Stimulated activated effector memory CD8-positive, alpha-beta T cell treated with anti-CD3 and anti-CD28 coated beads, Interleukin-12 subunit alpha, Interleukin-12 subunit beta, amount 100 ng/mL, for 72 hours (primary cell): ENCODE measurements at regions not wholly inside any gene's neighbourhood (a gene's known extent, or its start where the extent isn't known, plus 50 kb on each side); places are given as distances from the start of the nearest gene placed in this dataset.

Experiments
- ATAC-seq: fragments of 150-1000 bp; cut with Tn5 transposase; 2 replicates; pipeline ENCODE4 v1.10.0; 2021
- DNase-seq, 2 donors: peaks; one replicate each; pipeline ENCODE4 v3.0.0; 2021 to 2022; ENCODE audit warnings: low spot score in 2 of 2
- H3K27ac Mint-ChIP-seq: one replicate; pipeline ENCODE4 v1.8.0; 2022; ENCODE audit warnings: mild to moderate bottlenecking, mixed read lengths
- H3K36me3 Mint-ChIP-seq: one replicate; pipeline ENCODE4 v1.8.0; 2022; ENCODE audit warnings: mild to moderate bottlenecking, mixed read lengths
- H3K4me1 Mint-ChIP-seq: one replicate; pipeline ENCODE4 v1.8.0; 2022; ENCODE audit warnings: mixed read lengths
- H3K4me3 Mint-ChIP-seq: one replicate; pipeline ENCODE4 v1.8.0; 2022; ENCODE audit warnings: mild to moderate bottlenecking, mixed read lengths
- H3K9me3 Mint-ChIP-seq: one replicate; pipeline ENCODE4 v1.8.0; 2022; ENCODE audit warnings: mixed read lengths

DNA sequence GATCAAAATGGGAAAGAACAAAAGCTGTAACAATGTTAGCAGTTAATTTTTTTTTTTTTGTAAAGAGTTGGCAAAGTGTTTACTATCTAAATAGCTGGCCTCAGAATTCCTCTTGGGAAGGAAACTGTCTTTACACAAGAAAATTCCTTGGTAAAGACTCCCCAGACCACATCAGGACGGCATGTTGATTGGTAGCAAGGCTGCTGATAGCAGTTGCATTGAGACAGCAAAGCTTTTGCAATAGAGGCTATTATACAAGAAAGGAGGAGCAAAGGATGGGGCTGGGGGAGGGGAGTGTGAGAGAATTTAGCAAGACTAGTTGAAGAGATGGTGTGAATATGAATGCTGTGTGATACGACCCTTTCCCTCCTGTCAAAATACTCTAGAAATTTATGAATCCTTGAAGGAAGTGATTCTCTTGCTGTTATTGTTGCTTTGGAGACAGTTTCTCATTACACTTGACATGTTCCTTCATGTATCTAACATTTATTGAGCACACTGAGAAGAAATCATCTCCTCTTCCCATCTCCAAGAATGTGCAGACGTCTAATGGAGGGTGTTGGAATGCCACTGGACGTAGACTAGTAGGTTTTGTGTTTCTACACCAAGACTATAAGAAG lies 355.6 kb downstream of the SIPA1L2 start:
- no peaks in the 10 kb centered on the region for H3K36me3 Mint-ChIP-seq

DNA sequence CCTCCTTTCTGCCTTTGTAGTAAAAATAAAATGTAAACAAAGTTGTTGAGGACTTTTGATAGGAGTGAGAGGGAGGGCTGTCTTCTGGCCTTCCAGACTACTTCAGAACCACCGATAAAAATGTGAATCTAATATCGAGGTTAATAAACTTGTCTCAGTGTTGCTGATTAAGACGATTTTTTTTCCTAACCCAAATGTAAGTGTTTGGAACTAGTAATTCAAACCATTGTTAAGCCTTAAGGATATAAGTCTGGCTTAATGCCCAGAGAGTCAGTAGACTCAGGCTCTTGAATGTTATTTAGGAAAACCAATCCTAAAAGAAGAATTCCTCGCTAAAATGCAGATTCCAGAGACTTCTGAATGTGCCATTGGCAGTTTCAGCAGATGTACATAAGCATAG lies 356.9 kb downstream of the SIPA1L2 start:
- Mint-ChIP-seq H3K4me3 (no peak overlapping the region), H3K27ac (no peak overlapping the region), H3K9me3 (no peaks in the 10 kb centered on the region), H3K4me1 (no peaks in the 10 kb centered on the region), H3K36me3 (no peaks in the 10 kb centered on the region)
- ATAC-seq (no peak), DNase-seq (no peak)

More for the DNA sequence above, 355.6 kb downstream of the SIPA1L2 start:
- Mint-ChIP-seq H3K4me1 (no peaks in the 10 kb centered on the region), H3K27ac (no peak overlapping the region), H3K4me3 (no peak overlapping the region), H3K9me3 (no peaks in the 10 kb centered on the region)
- DNase-seq = no peak
- ATAC-seq = no peak

GRCh38 chr1:232271991-232272589 lies 357.8 kb downstream of the SIPA1L2 start:
- H3K9me3 Mint-ChIP-seq = no peaks in the 10 kb centered on the region

DNA sequence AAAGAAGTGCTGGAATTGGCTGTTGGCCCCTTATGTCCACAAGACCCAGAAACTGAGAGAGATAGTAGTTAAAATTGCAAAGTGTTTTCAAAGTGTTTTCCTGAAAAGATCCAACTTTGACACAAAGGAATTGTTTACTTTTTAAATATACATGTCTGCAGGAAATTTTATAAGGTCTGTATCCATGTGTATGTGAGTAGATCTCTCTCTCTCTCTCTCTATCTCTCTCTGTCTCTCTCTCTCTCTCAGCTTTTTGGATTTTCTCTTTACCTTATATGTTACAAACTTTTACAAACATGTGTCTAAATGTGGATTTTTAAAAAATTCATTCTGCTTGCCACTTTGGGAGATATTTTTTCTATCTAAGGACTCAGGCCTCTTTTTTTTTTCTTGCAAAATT lies 358.6 kb downstream of the SIPA1L2 start:
- Mint-ChIP-seq H3K4me3 (no peak overlapping the region), H3K27ac (no peak overlapping the region), H3K9me3 (no peaks in the 10 kb centered on the region), H3K36me3 (no peaks in the 10 kb centered on the region), H3K4me1 (no peaks in the 10 kb centered on the region)
- ATAC-seq (no peak), DNase-seq (no peak)

More at GRCh38 chr1:232271991-232272589, 357.8 kb downstream of the SIPA1L2 start:
- ATAC-seq (no peak), DNase-seq (no peak)
- Mint-ChIP-seq H3K4me1 (no peaks in the 10 kb centered on the region), H3K4me3 (no peak overlapping the region), H3K27ac (no peak overlapping the region), H3K36me3 (no peaks in the 10 kb centered on the region)

DNA sequence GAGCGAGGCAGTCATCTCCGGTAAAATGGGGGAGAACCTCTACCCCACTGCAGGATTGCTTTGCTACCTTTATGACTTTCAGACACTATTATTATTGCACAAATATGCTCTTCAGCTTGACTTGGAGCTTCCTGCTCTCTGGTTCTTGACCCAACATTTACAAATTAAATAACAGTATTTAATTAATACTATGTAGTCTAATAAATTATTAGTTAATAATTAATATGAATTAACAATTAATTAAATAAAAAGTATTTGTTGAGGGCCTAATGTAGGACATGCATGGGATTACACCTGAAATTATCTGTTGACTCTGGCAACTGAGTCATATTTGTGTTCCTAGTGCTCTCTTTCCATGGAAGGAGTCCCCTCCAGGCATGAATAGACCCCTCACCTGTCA lies 359.9 kb downstream of the SIPA1L2 start:
- DNase-seq (no peak), ATAC-seq (no peak)
- Mint-ChIP-seq H3K4me1 (no peaks in the 10 kb centered on the region), H3K9me3 (no peaks in the 10 kb centered on the region), H3K36me3 (no peaks in the 10 kb centered on the region), H3K27ac (no peak overlapping the region), H3K4me3 (no peak overlapping the region)

GRCh38 chr1:232267837-232268598 lies 361.9 kb downstream of the SIPA1L2 start:
- no peak for DNase-seq
- no peak for ATAC-seq
- H3K9me3 Mint-ChIP-seq = no peaks in the 10 kb centered on the region
- no peaks in the 10 kb centered on the region for H3K36me3 Mint-ChIP-seq
- H3K4me3 Mint-ChIP-seq = no peak overlapping the region
- no peaks in the 10 kb centered on the region for H3K4me1 Mint-ChIP-seq
- H3K27ac Mint-ChIP-seq = no peak overlapping the region

DNA sequence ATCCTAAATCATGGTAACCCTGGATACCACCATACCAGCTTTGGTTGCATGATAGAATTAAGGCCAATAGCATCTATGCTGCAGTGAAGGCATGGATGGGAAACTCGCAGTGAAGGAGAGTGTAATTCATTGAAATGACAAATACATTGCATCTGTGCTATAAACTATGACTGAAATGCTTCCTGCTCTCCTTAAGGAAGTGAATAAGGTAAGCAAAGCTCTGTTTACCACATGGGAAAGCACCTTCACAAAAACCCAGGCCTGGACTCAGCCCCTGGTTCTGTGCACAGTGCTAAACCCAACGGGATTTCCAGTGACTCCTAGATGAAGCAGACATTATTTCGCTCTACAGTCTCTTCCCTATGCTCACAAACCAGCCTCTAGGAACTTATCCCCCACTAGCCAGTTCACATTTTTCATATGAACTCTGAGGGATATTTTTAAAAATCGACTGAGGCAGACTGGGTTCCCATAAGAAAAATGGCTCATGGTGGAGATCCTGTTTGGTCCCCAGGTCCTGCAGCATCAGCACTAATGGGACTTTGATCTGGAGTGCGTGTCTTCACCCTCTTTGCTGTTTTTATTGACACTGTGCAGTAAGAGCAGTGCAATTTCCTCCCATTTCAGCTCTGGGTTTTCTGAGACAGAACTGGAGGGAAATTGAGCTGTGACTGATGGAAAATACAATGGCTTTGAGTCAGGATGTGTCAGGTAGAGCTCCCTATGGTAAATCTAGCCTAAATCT lies 362.7 kb downstream of the SIPA1L2 start:
- Mint-ChIP-seq H3K4me3 (no peak overlapping the region), H3K36me3 (no peaks in the 10 kb centered on the region), H3K4me1 (no peaks in the 10 kb centered on the region), H3K9me3 (no peaks in the 10 kb centered on the region), H3K27ac (no peak overlapping the region)
- ATAC-seq (no peak), DNase-seq (no peak)

DNA sequence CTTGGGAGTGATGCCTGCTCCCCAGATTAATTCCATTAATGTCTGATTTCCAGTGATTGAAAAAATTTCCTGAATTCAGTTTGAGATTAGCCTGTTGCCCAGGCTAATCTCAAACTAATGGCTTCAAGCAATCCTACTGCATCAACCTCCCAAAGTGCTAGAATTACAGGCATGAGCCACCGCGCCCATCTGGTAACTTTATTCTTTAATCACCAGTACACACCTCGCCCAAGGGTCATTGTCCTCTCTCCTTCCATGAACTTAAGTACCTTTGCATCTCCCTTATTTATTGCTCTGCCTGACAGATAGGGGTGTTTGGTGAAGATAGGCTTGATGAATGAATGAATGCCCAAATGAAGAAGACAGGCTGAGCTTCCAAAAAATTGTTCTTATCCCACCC lies 366.5 kb downstream of the SIPA1L2 start:
- Mint-ChIP-seq H3K9me3 (no peaks in the 10 kb centered on the region), H3K27ac (no peak overlapping the region), H3K36me3 (no peaks in the 10 kb centered on the region), H3K4me3 (no peak overlapping the region), H3K4me1 (peaks cover 5% of the 10 kb centered on the region)
- no peak for DNase-seq
- ATAC-seq = no peak

DNA sequence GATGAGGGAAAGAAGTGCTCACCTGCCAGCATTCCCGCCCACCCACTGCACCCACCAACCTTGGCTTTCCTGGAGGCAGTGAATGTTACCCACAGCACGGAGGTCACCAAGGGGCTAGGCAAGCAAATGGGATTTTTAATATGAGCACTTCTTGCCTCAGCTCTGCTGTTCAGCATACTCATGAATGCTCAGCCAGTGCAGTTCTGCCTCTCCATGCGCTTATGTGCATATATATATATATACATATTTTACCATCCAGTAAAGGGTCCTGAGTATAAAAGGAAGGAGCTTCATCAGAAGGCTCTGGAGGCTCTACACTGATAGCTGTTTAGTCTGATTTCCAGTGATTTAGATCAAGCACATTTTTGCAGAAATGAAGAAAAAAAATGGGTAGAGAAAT lies 366.9 kb downstream of the SIPA1L2 start:
- peaks cover 5% of the 10 kb centered on the region for H3K4me1 Mint-ChIP-seq
- no peak overlapping the region for H3K4me3 Mint-ChIP-seq
- H3K9me3 Mint-ChIP-seq = no peaks in the 10 kb centered on the region
- DNase-seq (no peak), ATAC-seq (no peak)
- H3K27ac Mint-ChIP-seq = no peak overlapping the region
- H3K36me3 Mint-ChIP-seq = no peaks in the 10 kb centered on the region

DNA sequence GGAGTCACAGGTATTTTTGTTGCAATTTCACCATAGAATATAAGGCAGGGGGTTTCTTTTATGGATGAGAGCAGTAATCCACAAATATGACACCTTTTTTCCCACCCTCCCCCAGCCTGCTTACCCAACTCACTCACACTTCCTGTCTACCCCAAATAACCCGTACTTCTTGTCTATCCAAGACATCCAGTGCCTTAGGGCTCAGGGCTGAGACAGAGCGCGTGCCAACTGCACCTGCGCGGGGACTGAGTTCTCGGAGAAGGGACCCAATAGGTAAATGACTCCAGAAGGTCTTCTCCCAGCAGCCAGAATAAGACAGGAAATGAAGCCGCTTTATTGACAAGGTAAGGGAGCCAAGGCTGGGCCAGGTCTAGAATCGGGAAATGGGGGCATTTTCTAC lies 369.1 kb downstream of the SIPA1L2 start:
- Mint-ChIP-seq H3K9me3 (no peaks in the 10 kb centered on the region), H3K36me3 (no peaks in the 10 kb centered on the region), H3K4me3 (no peak overlapping the region), H3K27ac (no peak overlapping the region), H3K4me1 (peaks cover 5% of the 10 kb centered on the region)
- no peak for DNase-seq
- no peak for ATAC-seq

- no peak for DNase-seq
- ATAC-seq = no peak
- H3K36me3 Mint-ChIP-seq = no peaks in the 10 kb centered on the region
- no peaks in the 10 kb centered on the region for H3K9me3 Mint-ChIP-seq
- H3K27ac Mint-ChIP-seq = no peak overlapping the region
- H3K4me3 Mint-ChIP-seq = no peak overlapping the region
- peaks cover 5% of the 10 kb centered on the region for H3K4me1 Mint-ChIP-seq
Measured at GRCh38 chr1:232260045-232260444, 369.9 kb downstream of the SIPA1L2 start.

- Mint-ChIP-seq H3K4me3 (no peak overlapping the region), H3K36me3 (no peaks in the 10 kb centered on the region), H3K9me3 (no peaks in the 10 kb centered on the region), H3K4me1 (peaks cover 5% of the 10 kb centered on the region), H3K27ac (no peak overlapping the region)
- ATAC-seq (no peak), DNase-seq (no peak)
Measured at GRCh38 chr1:232259333-232259732, 370.6 kb downstream of the SIPA1L2 start.

DNA sequence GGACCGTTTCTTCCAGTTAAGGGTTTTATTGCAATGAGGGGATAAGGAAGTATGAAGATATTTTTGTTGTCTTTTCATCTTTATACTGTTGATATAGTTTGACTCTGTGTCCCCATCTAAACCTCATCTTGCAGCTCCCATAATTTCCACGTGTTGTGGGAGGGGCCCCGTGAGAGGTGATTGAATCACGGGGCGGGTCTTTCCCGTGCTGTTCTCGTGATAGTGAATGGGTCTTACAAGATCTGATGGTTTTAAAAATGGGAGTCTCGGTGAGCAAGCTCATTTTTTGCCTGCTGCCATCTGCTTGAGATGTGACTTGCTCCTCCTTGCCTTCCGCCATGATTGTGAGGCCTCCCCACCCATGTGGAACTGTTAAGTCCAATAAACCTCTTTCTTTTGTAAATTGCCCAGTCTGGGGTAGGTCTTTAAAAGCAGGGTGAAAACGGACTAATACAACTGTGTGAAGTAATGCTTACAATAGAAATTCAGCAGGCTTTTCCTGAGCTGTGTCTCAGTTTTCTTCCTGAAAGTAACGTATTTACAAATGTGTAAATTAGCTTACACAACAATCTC lies 377.3 kb downstream of the SIPA1L2 start:
- H3K27ac Mint-ChIP-seq = no peak overlapping the region
- no peak overlapping the region for H3K4me3 Mint-ChIP-seq
- no peaks in the 10 kb centered on the region for H3K36me3 Mint-ChIP-seq
- H3K9me3 Mint-ChIP-seq = no peaks in the 10 kb centered on the region
- ATAC-seq (no peak), DNase-seq (no peak)
- H3K4me1 Mint-ChIP-seq = peaks cover 6% of the 10 kb centered on the region

DNA sequence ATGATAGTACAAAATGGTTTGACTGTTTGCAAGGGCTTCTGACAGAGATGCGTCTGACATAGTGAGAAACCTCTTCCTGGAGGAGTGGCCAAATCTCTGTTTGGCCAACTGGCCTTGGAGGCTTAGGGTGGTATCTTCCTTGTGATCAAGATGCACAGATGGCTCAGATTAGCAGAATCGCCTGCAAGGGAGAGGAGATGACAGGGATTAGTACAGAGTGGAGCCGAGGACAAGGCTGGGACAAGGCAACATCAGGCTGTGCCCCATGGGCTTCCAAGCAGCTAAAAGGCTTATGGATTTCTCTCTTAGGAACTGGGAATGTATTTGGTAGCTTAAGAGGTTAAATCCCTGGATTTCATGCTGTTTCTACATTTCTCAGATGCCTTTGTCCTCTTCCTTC lies 379.1 kb downstream of the SIPA1L2 start:
- DNase-seq (no peak), ATAC-seq (no peak)
- Mint-ChIP-seq H3K27ac (no peak overlapping the region), H3K9me3 (no peaks in the 10 kb centered on the region), H3K4me3 (no peak overlapping the region), H3K4me1 (peaks cover 6% of the 10 kb centered on the region), H3K36me3 (no peaks in the 10 kb centered on the region)
